DMS114 treated with DMSO at 0.1 percent for 48 hours (cell line): ENCODE measurements at regions not wholly inside any gene's neighbourhood (a gene's known extent, or its start where the extent isn't known, plus 50 kb on each side); places are given as distances from the start of the nearest gene placed in this dataset.
"Not testable (repeated sequence)": the region's sequence is repeated elsewhere in the genome, so short reads cannot be mapped to it uniquely, and the experiment has no call there.

Source experiments
- DNase-seq: peaks from one replicate; lab custom pipeline; 2025; ENCODE audit not compliant: unreplicated experiment; lab: John Stamatoyannopoulos, UW

- DNase-seq, result no peak
Measured at GRCh38 chr2:234164493-234165413, 114.3 kb downstream of the SPP2 start.

- DNase-seq, result no peak
Measured at GRCh38 chr2:234163510-234164045, 113.1 kb downstream of the SPP2 start.

GRCh38 chr2:234162861-234163260, 112.4 kb downstream of the SPP2 start:
- DNase-seq, result no peak

- DNase-seq, result no peak
Measured at GRCh38 chr2:234161932-234162331, 111.4 kb downstream of the SPP2 start.

- no peak for DNase-seq
Measured at GRCh38 chr2:234158812-234159211, 108.3 kb downstream of the SPP2 start.

GRCh38 chr2:234157817-234158588, 107.5 kb downstream of the SPP2 start:
- DNase-seq, result no peak

- DNase-seq, result no peak
Measured at GRCh38 chr2:234156326-234156725, 105.8 kb downstream of the SPP2 start.

GRCh38 chr2:234152835-234153234, 102.3 kb downstream of the SPP2 start:
- not testable (repeated sequence) for DNase-seq

- no peak for DNase-seq
Measured at GRCh38 chr2:234147335-234147861, 96.9 kb downstream of the SPP2 start.

GRCh38 chr2:234146087-234146826, 95.8 kb downstream of the SPP2 start:
- DNase-seq, result no peak

GRCh38 chr2:234145511-234145910, 95.0 kb downstream of the SPP2 start:
- DNase-seq, result no peak

- DNase-seq, result no peak
Measured at GRCh38 chr2:234145057-234145456, 94.6 kb downstream of the SPP2 start.

- DNase-seq, result no peak
Measured at GRCh38 chr2:234143896-234144295, 93.4 kb downstream of the SPP2 start.

GRCh38 chr2:234142530-234142929, 92.0 kb downstream of the SPP2 start:
- DNase-seq, result no peak

GRCh38 chr2:234139755-234140154, 89.3 kb downstream of the SPP2 start:
- DNase-seq, result no peak

GRCh38 chr2:234138836-234139235, 88.3 kb downstream of the SPP2 start:
- no peak for DNase-seq

GRCh38 chr2:234137400-234138014, 87.0 kb downstream of the SPP2 start:
- no peak for DNase-seq

GRCh38 chr2:234136461-234136860, 86.0 kb downstream of the SPP2 start:
- no peak for DNase-seq

- peak; percentile 60 for DNase-seq
Measured at GRCh38 chr2:234135750-234136221, 85.3 kb downstream of the SPP2 start.

- no peak for DNase-seq
Measured at GRCh38 chr2:234134496-234134895, 84.0 kb downstream of the SPP2 start.
